RKO (cell line): ENCODE measurements at regions not wholly inside any gene's neighbourhood (a gene's known extent, or its start where the extent isn't known, plus 50 kb on each side); places are given as distances from the start of the nearest gene placed in this dataset.

Experiments used
- DNase-seq: peaks from one replicate; pipeline ENCODE4 v3.0.0-alpha.2; 2016; ENCODE audit warnings: low spot score

- no peak for DNase-seq
These were observed 65.4 kb upstream of the SLC6A6 start for GRCh38 chr3:14336749-14337598.

DNA sequence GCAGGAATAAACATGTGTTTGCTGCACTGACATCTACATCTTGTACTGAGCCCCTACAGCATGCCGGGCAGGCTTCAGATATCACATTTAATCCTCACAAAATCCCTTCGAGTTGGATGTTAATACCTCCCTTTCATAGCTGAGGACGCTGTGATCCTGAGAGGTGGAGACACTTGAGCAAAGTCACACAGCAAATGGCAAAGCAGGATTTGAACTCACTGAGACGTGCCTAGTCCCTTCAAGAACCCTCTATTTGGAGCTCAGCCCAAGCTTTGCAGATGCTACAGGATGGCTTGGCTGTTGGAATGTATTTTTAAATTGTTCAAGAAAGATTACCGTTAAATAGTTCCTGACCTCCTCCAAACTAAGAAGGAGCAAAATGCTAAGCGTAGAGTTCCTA is 64.6 kb upstream of the SLC6A6 start:
- DNase-seq, result no peak

GRCh38 chr3:14338242-14338641 is 64.2 kb upstream of the SLC6A6 start:
- no peak for DNase-seq

- no peak for DNase-seq
These were observed 63.4 kb upstream of the SLC6A6 start for GRCh38 chr3:14338898-14339458.

DNA sequence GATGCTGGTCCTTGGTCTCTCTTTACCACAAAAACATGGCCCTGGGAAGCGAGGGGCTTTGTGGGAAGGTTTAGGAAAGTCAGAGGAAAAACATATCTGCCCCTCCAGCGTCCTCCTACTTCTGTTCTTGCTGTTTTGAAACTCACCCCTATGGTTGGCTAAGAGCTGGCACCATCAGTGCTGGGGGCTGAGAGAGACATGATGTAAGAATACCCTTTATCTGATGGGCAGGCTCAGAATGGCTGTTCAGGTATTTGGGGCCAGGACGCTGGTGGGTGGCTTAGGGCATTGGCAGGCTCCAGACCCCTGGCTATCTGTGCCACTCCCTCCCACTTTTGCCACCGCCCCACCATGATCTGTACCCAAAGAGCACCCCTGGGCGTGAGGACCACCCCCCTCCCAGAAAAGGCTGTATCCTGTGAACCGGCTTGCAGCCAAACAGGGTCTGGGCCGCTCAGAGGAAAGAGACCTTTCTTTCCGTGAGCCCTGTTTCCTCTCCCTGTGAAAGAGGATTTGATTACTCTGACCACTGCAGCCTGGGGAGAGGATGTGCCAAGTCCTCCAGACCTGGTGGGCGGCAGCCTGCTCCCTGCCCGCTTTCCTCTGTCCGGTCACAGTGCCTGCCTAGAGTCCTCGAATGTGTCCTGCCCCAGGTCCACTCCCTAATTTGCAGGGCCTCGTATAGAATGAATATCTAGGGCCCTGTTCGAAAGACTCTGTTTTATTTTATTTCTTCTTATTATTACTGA is 61.3 kb upstream of the SLC6A6 start:
- DNase-seq, result no peak

DNA sequence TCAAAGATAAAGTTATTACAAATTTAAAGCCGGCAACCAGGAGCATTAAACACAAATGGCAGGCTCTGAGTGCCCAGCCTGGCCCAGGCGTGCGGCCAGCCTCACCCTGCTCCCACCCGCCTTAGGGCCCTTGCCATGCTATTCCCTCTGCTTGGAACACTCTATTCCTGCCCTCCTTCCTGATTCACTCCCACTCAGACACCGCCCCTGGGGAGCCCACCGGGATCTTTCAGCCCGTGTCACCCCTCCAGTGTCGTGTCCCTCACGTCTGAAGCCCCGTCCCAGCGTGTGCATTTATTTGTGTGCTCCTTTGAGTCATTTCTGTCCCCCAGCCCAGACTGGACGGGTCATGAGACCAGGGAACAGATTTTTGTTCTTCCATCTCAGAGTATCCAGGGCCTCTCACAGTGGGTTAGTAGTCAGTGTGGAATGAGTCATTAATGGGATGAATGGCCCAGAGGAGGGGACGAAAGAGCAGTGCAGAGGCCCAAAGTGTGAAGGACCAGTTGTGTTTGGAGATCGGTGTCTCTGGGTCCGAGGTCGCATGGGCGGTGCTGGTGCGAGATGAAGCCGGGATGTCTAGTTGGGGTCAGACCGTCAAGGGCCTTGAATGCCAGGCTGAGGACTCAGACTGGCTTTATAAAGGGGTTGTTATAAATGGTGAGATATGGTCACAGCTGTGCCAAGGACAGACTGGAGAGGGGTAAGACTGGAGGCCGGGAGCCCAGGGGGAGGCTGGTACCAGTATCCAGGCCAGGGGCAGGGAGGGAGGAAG is 58.9 kb upstream of the SLC6A6 start:
- DNase-seq, result peak; percentile 16

DNA sequence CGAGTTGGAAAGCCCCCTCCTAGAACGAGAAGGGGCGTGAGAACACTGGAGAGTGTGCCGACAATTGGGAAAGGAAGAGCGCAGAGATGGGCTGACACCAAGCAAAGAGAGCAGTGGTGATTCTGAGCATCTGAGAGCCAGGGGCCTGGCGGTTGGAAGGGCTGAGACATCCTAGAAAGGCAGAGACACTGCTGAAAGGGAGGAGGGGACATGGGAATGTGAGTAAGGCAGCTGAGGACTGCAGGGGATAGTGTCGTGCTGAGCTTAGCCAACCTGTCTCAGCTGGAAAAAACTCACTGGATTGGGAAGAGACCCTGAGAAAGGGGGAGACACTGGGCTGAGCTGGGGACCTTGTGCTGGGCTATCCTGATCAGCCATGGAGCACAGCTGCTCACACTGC is 58.1 kb upstream of the SLC6A6 start:
- no peak for DNase-seq

- no peak for DNase-seq
These were observed 56.8 kb upstream of the SLC6A6 start for GRCh38 chr3:14345496-14346150.

DNA sequence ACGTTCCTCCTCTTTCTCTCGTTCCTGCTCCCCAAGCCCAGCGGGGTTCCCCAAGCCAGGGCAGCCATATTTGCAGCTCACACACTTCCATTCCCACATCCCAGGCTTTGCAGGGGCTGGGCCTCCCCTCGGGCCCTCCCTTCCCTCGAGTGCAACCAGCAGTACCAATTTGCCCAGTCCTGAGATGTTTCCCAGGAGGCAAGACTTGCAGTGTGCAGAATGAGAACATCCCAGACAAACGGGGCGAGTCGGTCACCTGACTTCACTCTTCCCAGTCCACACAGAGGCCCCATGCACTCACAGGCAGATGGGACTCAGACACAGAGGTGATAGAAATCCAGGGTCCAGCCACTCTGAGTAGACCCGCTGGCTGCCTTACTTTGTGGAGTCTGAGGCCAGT is 56.2 kb upstream of the SLC6A6 start:
- DNase-seq, result no peak

GRCh38 chr3:14346642-14347041 is 55.8 kb upstream of the SLC6A6 start:
- DNase-seq, result no peak

DNA sequence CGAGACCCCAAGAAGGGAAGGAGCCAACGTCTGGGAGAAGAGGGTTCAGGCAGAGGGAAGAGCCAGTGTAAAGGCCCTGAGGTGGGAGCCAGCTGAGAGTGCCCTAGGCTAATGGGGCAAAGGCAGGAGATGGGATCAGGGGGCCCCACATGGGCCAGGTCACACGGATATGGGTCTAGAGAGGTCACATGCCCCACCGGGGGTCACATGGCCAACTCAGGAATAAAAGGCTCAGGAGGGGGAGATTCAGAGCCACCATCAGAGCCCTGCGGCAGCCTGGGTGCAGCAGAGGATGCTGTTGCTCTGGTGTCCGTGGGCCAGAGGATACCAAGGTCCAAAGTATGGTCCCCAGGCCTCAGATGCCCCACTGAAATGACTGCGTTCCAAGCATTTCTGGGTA is 55.3 kb upstream of the SLC6A6 start:
- no peak for DNase-seq

- DNase-seq, result no peak
These were observed 50.8 kb upstream of the SLC6A6 start for GRCh38 chr3:14351617-14352001.

DNA sequence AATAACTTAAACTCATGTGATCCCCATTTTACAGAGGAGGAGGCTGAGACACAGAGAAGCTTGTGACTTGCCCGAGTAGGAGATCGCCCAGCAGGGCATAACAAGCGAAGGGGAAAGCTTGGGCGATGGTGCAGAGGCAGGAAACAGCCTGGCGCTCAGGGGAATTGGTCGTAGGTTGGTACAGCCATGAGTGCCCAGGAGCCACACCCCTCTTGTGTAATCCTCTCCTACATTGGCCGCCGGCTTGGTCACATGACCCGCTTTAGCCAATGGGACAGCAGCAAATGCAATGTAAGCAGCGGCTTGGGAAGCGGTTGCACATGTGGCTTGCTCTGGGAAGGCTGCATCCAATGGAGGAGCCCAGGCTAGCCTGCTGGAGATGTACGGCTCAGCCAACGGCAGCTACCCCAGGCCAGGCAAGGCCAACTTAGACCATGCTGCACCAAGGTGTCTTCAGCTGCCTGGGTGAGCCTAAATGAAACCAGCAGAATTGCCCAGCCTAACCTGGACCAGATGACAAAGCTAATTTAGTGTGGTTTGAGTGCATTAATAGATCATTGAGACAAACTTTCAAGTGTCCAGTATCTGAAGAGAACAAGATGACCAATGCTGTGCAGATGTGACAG is 50.3 kb upstream of the SLC6A6 start:
- DNase-seq, result peak; percentile 40
